ENCODE measurements at regions not wholly inside any gene's neighbourhood (a gene's known extent, or its start where the extent isn't known, plus 50 kb on each side); places are given as distances from the start of the nearest gene placed in this dataset.

DNA sequence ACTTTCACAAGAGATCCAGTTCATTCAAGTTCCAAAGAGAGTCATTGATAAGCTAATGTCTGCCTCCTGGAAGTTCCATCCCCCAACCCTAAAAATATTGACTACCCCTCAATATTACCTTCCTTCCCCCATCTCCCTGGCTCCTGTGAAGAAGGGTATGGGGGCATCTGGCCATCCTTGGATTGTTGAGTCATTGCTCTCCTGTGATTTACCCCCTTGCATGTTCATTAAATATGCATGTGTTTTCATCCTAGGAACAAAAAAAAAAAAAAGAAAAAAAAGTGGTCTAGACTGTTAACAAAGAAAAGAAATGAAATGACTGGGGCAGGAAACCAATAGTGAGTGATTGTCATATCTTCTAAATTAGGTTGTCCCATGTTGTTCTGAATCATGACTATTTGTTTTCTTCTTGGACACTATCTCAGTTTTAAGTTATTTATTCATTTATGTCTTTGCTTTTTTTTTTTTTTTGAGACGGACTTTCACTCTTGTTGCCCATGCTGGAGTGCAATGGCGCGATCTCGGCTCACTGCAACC, 51.9 kb upstream of the HUWE1 start:
- TF ChIP-seq, protein P1, sequence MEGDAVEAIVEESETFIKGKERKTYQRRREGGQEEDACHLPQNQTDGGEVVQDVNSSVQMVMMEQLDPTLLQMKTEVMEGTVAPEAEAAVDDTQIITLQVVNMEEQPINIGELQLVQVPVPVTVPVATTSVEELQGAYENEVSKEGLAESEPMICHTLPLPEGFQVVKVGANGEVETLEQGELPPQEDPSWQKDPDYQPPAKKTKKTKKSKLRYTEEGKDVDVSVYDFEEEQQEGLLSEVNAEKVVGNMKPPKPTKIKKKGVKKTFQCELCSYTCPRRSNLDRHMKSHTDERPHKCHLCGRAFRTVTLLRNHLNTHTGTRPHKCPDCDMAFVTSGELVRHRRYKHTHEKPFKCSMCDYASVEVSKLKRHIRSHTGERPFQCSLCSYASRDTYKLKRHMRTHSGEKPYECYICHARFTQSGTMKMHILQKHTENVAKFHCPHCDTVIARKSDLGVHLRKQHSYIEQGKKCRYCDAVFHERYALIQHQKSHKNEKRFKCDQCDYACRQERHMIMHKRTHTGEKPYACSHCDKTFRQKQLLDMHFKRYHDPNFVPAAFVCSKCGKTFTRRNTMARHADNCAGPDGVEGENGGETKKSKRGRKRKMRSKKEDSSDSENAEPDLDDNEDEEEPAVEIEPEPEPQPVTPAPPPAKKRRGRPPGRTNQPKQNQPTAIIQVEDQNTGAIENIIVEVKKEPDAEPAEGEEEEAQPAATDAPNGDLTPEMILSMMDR (IDR thresholded peaks at IDR 0.05 in 4 of 5, conservative IDR thresholded peaks at IDR 0.05 in 1 of 5): no peak
- no peak for TF ChIP-seq POLR2A (IDR thresholded peaks at IDR 0.05)

Measured in gastrocnemius medialis (tissue), 4 donors.